HS-5 (cell line): ENCODE measurements at regions not wholly inside any gene's neighbourhood (a gene's known extent, or its start where the extent isn't known, plus 50 kb on each side); places are given as distances from the start of the nearest gene placed in this dataset.

ENCODE experiments used
- DNase-seq: peaks from one replicate; pipeline ENCODE4 v3.0.0-alpha.2; 2012; ENCODE audit warnings: low read depth

DNA sequence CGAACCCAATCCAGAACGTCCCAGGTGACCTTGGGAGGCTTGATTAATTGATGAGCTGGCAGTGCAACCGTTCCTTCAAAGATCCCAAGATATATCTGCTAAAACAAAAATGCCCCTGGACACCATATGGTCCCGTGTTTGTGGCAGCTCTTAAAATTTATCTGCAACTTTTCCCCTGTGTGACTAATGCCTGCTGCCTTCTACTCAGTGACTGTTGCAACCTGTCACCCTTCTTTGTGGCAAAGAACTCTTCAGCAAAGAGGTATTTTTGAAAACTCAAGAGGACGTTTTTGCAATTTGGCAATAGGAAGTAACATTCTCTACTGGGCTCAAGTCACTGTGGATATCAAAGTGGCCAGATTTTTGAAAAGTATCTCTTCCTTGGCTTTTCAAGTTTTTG is 75.8 kb upstream of the SOD3 start:
- no peak for DNase-seq

DNA sequence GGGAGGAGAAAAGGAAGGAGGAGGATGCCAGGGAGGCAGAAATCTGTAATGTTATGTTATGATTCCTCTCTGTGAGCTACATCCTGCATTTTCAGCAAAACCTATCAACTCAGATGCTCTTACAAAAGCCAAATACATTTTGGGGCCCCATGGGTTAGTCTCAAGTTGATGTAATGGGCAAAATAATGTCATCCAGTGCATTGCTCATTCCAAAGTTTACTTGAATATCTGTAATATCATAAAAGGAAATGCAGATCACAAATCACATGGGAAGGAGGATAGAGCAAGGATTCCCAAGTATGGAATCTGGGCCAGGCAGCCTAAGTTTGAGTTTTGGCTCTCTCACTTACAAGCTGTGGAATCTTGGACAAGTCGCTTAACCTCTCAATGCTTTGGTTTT is 74.9 kb upstream of the SOD3 start:
- no peak for DNase-seq

DNA sequence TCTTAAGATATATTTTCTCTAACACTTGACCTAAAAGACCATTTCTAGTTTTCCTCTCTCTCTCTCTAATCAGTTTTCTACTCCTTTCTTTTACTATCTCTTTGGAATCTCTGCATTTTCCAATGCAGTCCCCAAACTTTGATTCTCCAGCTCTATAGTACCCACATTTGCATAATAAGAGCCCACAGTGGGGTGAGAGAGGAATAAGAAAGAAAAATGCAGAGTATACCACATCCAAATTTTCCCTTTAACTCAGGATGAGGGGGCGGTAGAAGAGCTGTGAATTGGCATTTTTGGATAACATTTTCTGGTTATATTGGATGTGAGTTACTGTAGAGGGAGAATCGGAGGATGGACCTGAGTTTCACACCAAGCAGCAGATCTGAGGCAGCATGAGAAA is 74.4 kb upstream of the SOD3 start:
- DNase-seq: no peak

DNA sequence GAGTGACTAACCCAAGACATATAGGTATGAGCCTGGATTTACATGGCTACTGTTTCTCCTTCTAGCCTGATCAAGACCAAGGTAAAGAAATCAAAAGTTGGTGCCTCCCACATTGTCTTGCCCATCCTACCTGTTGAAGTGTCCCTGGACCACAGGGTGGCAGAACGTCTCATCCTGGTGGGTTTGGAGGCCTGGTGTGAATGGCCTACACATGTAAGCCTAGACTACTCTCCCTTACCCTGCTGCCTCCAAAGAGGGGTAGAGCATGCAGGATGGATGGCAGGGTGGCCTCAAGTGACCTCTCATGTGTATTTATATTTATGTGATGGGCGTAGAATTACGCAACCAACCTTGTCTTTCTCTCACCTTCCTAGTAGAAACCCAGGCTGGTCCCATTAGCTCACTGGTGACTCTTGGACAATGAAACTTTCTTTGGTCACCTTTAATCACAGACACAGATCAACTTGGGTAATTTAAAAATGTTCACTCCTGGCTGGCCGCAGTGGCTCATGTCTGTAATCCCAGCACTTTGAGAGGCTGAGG is 73.3 kb upstream of the SOD3 start:
- no peak for DNase-seq

- DNase-seq: no peak
Observed at GRCh38 chr4:24727390-24728224, 67.8 kb upstream of the SOD3 start.

DNA sequence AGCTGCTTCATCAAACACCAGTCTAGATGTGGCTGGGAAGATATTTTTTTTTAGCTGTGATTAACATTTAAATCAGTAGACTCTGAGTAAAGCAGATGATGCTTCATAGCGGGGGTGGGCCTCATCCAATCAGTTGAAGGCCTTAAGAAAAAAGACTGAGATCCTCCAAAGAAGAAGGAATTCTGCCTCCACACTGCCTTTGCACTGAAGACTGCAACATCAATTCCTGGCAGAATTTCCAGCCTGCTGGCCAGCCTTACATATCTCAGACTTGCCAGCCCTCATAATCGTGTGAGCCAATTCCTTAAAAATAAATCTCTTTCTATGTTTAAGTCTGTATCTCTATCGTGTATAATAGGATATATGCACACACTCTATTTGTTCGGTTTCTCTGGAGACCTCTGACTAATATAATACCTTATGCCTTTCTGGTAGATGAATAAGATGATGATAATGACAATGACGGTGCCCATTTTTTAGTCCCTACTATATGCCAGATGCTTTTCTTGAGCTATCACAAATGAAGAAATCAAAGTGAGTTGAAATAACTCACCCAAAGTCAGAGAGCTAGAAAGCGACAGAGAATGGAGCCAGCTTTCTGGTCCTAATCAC is 66.1 kb upstream of the SOD3 start:
- no peak for DNase-seq

DNA sequence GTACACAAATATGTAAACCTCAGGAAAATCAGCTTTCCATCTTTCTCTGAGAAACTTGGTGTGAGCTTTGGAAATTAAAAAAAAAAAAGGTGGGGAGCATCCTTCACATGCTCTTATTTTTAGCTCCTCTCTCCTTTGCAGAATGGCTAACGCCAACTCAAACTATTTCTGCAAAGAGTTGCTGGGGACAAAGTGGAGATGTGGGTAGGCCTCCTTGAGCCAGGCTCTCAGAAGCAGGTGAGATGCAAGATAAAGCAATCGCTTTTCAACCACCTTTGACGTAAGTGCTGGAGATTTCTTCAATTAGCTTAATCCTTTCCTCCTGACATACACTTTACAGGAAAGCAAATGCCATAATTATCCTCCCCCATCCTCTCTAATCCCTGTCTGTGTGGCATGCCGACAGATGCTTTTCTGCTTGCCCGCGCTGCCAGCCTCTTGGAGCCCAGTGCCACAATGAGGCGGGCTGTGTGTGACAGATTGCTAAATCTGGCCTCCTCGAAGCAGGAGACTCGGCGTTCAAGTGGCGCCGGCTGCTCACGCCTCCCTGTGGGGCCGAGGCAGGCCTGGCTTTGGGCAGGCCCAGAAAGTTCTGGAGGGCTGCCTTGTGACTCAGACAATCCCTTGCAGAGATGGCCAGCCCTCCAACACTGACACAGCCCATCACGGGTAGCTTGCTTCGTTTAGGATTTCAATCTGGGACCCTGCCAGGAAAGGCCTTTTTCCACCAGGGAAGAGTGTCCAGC is 64.9 kb upstream of the SOD3 start:
- no peak for DNase-seq

- no peak for DNase-seq
Observed at GRCh38 chr4:24731448-24731847, 63.9 kb upstream of the SOD3 start.

DNA sequence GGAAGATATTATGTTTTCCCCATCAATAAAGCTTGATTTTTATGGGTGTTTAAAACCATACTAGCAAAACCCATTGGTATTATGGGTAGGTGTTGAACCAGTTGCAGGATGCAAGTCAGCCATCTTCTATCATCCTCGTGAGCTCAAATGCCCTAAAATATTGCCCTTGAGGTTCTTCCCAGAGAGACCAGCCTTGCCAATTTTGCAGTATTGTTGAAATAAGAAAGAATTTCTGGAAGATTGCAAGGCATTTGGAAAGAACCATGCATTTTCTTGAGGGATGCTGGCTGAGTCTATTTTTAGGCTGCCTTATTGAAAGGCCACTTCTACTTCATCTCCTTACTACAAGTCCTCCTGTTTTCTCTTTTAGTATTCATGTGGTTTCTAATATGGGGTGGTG is 60.9 kb upstream of the SOD3 start:
- DNase-seq: no peak

GRCh38 chr4:24736066-24736465 is 59.3 kb upstream of the SOD3 start:
- DNase-seq: no peak

DNA sequence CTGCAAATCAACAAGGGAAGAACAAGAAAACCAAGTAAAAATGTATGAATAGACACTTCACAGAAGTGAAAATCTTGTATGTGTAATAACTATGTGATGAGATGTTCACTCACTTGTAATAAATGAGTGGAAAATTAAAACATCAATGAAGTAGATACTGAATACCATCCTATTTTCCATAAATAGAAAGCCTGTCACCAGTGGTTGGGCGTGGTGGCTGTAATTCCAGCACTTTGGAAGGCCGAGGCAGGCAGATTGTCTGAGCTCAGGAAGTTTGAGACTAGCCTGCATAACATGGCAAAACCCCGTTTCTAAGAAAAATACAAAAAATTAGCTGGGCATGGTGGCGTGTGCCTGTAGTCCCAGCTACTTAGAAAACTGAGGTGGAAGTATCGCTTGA is 53.5 kb upstream of the SOD3 start:
- no peak for DNase-seq

DNA sequence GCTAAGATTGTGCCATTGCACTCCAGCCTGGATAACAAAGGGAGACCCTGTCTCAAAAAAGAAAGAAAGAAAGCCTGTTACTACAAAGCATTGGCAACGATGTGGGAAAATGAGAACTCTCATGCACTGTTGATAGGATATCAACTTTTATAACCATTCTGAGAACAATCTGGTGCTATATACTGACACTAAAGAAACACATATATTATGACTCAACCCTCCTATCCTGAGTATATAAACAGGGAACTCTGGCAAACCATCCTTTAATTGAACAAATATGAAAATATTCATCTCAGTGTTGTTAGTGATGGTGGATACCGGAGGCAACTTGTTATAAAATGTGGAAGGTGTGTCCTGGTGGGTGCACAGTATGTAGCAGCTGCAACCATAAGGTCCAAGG is 53.0 kb upstream of the SOD3 start:
- DNase-seq: no peak

- DNase-seq: no peak
Observed at GRCh38 chr4:24742773-24743172, 52.6 kb upstream of the SOD3 start.

DNA sequence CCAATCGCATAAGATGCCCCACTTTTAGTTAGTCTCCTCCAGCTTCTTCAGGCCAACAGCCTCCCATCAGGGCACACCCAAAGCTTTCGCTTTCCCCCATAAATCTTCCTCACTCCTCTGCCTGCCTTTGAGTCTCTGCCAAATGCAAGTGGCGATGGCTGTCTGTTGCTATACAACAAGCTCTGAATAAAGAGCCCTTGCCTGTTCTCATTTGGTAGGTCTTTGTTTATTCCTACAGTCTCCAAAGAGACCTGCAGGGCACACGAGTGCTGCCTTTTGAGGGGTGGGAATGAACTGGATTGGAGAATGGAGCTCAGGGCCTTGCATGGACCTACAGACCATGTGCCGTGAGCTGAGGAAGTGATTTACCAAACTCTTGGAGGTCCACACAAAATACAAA is 52.2 kb upstream of the SOD3 start:
- no peak for DNase-seq

GRCh38 chr4:24743927-24744326 is 51.4 kb upstream of the SOD3 start:
- DNase-seq: no peak

GRCh38 chr4:24745172-24745895 is 50.0 kb upstream of the SOD3 start:
- DNase-seq: no peak
